Naive thymus-derived CD4-positive, alpha-beta T cell (primary cell): ENCODE measurements at regions not wholly inside any gene's neighbourhood (a gene's known extent, or its start where the extent isn't known, plus 50 kb on each side); places are given as distances from the start of the nearest gene placed in this dataset.

ENCODE experiments used
- ATAC-seq: fragments of 150-1000 bp; cut with Tn5 transposase; 2 replicates; pipeline ENCODE4 v1.10.0; 2021; ENCODE audit warnings: mild to moderate bottlenecking, moderate library complexity
- CTCF ChIA-PET: fragments of 350-600 bp; sonication (Branson Sonifier 250); formaldehyde crosslinking; loops from one replicate; lab custom pipeline; 2021; ENCODE audit warnings: antibody characterized with exemption; lab: Charles Lee
- POLR2A ChIA-PET: fragments of 350-600 bp; sonication (Branson Sonifier 250); formaldehyde crosslinking; loops from one replicate; lab custom pipeline; 2021; ENCODE audit warnings: antibody characterized with exemption, inconsistent platforms; lab: Charles Lee
- DNase-seq, 9 donors: peaks; one replicate each; pipeline versions ENCODE4 v3.0.0 to v3.0.0-alpha.2; 2020 to 2022; ENCODE audit warnings: mixed read lengths in 1 of 9
- H3K27ac ChIP-seq: one replicate; pipeline ENCODE4 v1.7.0; 2013; ENCODE audit warnings: mild to moderate bottlenecking, low read depth, low read length, moderate library complexity
- H3K27me3 ChIP-seq, 2 donors: one replicate each; pipeline ENCODE4 v1.7.0; 2013; ENCODE audit warnings: low read length in 2 of 2, mild to moderate bottlenecking in 2 of 2, moderate library complexity in 2 of 2; ENCODE audit not compliant: control insufficient read depth in 2 of 2, insufficient read depth in 2 of 2
- H3K36me3 ChIP-seq, 3 experiments: 1 replicate in 2 of 3; 2 replicates in 1 of 3; pipeline ENCODE4 v1.7.0; 2013; ENCODE audit warnings: low read length in 3 of 3, mild to moderate bottlenecking in 3 of 3, moderate library complexity in 1 of 3; ENCODE audit not compliant: insufficient read depth in 3 of 3, control insufficient read depth in 2 of 3
- H3K4me1 ChIP-seq, 2 donors: one replicate each; pipeline ENCODE4 v1.7.0; 2013; ENCODE audit warnings: low read length in 2 of 2, mild to moderate bottlenecking in 2 of 2, moderate library complexity in 1 of 2; ENCODE audit not compliant: control insufficient read depth in 2 of 2, insufficient read depth in 2 of 2
- H3K4me3 ChIP-seq: 2 replicates; pipeline ENCODE4 v1.7.0; 2013; ENCODE audit warnings: mild to moderate bottlenecking, low read length
- H3K9me3 ChIP-seq, 3 experiments: 1 replicate in 2 of 3; 2 replicates in 1 of 3; pipeline ENCODE4 v1.7.0; 2013; ENCODE audit warnings: low read length in 3 of 3; ENCODE audit not compliant: control insufficient read depth in 2 of 3
- H3K27ac Mint-ChIP-seq, 9 donors: one replicate each; pipeline ENCODE4 v1.8.0; 2020 to 2022; ENCODE audit warnings: mixed read lengths in 9 of 9, mild to moderate bottlenecking in 8 of 9, moderate library complexity in 5 of 9, inconsistent platforms in 2 of 9
- H3K27me3 Mint-ChIP-seq, 5 donors: one replicate each; pipeline ENCODE4 v1.8.0; 2021 to 2022; ENCODE audit warnings: mixed read lengths in 5 of 5, mild to moderate bottlenecking in 1 of 5
- H3K36me3 Mint-ChIP-seq, 5 donors: one replicate each; pipeline ENCODE4 v1.8.0; 2020 to 2022; ENCODE audit warnings: mixed read lengths in 5 of 5, mild to moderate bottlenecking in 3 of 5, inconsistent platforms in 1 of 5
- H3K4me1 Mint-ChIP-seq, 7 donors: one replicate each; pipeline ENCODE4 v1.8.0; 2020 to 2022; ENCODE audit warnings: mixed read lengths in 7 of 7, mild to moderate bottlenecking in 3 of 7, inconsistent platforms in 1 of 7
- H3K4me3 Mint-ChIP-seq, 10 donors: one replicate each; pipeline ENCODE4 v1.8.0; 2020 to 2022; ENCODE audit warnings: mild to moderate bottlenecking in 10 of 10, mixed read lengths in 10 of 10, moderate library complexity in 6 of 10, inconsistent platforms in 2 of 10
- H3K9me3 Mint-ChIP-seq, 11 donors: one replicate each; pipeline ENCODE4 v1.8.0; 2020 to 2022; ENCODE audit warnings: mixed read lengths in 11 of 11, mild to moderate bottlenecking in 4 of 11, inconsistent platforms in 1 of 11, moderate library complexity in 1 of 11
- intact Hi-C, 2 donors: fragments of 100-400 bp; cut with micrococcal nuclease; formaldehyde crosslinking; loops; one replicate each; pipeline ENCODE4 v1.15.1; 2023

- Histone ChIP-seq H3K4me3 (no peak overlapping the region), H3K4me1 (peaks cover 0 to 11% of the 10 kb centered on the region in 2 donors), H3K27me3 (no peaks in the 10 kb centered on the region), H3K9me3 (no peaks in the 10 kb centered on the region), H3K36me3 (no peaks in the 10 kb centered on the region), H3K27ac (no peak overlapping the region)
- peaks cover 0 to 3% (median 0%) of the 10 kb centered on the region in 11 donors for H3K9me3 Mint-ChIP-seq
- H3K36me3 Mint-ChIP-seq: peaks cover 0 to 3% (median 0%) of the 10 kb centered on the region in 5 donors
- intact Hi-C loops: loop anchor here in 1 of 2 donors (10.0 kb wide), 1 partner anchor 525 kb away; no protein-coding TSS in a partner anchor
- ChIA-PET POLR2A (interaction anchor here (1.1 to 1.6 kb wide), 3 partner anchors 11 to 270 kb away, joined by 3 to 8 read pairs (median 6); no protein-coding TSS in a partner anchor), CTCF (interaction anchor here (1.1 to 12.4 kb wide), 4 partner anchors 37 to 278 kb away, joined by 3 to 102 read pairs (median 24); no protein-coding TSS in a partner anchor)
- H3K4me1 Mint-ChIP-seq: peaks cover 2 to 49% (median 39%) of the 10 kb centered on the region in 7 donors
- H3K27me3 Mint-ChIP-seq: peaks cover 0 to 5% (median 0%) of the 10 kb centered on the region in 5 donors
- H3K4me3 Mint-ChIP-seq: no peak overlapping the region
- DNase-seq: no peak
- no peak for ATAC-seq
- H3K27ac Mint-ChIP-seq: peak overlapping the region in 7 of 9 donors; percentile 18 to 78 (median 37)
These were observed 126.7 kb upstream of the PARP11 start for GRCh38 chr12:3999904-4000303.

DNA sequence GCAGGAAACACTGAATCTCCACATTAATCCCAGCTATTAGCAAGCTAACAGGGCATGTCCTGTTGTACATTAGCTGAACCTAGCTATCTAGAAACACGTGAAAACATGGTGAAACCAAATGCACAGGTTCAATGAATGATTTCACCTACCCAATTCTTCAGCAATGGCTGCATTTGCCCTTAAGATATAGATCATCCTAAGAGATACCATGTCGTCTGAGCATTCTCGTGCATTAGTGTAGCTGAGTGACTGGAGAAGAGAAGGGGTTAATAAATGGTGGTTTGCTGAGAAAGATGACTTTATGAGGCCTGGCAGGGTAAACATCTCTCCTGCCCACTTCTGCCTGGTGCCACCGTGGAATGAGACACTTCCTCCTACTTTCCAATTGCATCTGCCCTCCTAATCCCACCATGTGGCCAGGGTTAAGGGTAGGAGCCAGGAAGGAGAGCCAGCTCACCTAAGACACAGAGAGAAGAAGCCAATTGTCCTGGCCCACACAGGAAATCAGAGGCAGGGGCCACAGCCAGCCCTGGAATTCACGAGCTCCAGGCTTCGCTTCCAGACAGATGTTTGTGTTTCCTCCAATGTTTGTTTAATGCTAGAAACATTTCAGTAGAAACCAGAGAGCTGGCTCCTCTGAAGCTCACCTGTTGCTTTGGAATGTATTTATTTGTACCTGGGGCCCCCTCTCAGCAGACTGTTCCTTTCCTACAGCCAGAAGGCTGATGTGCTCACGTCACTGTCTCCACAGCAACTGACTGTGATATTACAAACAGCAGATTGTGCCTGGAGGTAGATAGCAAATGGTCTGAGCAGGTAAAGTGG lies 126.0 kb upstream of the PARP11 start:
- Mint-ChIP-seq H3K27me3 (peaks cover 0 to under 1% (median 0%) of the 10 kb centered on the region in 5 donors), H3K36me3 (peaks cover 0 to 3% (median 0%) of the 10 kb centered on the region in 5 donors), H3K4me3 (no peak overlapping the region), H3K27ac (peak overlapping the region in 3 of 9 donors; percentile 18 to 37 (median 36)), H3K9me3 (peaks cover 0 to 3% (median 0%) of the 10 kb centered on the region in 11 donors), H3K4me1 (peaks cover 2 to 49% (median 39%) of the 10 kb centered on the region in 7 donors)
- ChIA-PET POLR2A (interaction anchor here (0.6 to 2.1 kb wide), 7 partner anchors 11 to 606 kb away, joined by 3 to 8 read pairs (median 4); no protein-coding TSS in a partner anchor), CTCF (interaction anchor here (0.9 to 12.4 kb wide), 8 partner anchors 9 to 279 kb away, joined by 3 to 102 read pairs (median 13); no protein-coding TSS in a partner anchor)
- H3K9me3 ChIP-seq: no peaks in the 10 kb centered on the region
- ATAC-seq (peak; percentile 58), DNase-seq (peak in 5 of 9 donors; percentile 15 to 37 (median 21))
- intact Hi-C loops: loop anchor here in 1 of 2 donors (10.0 kb wide), 1 partner anchor 526 kb away; no protein-coding TSS in a partner anchor
- no peaks in the 10 kb centered on the region for H3K36me3 ChIP-seq
- peaks cover 0 to 11% of the 10 kb centered on the region in 2 donors for H3K4me1 ChIP-seq
- H3K4me3 ChIP-seq: no peak overlapping the region
- H3K27me3 ChIP-seq: no peaks in the 10 kb centered on the region
- no peak overlapping the region for H3K27ac ChIP-seq

- H3K27me3 ChIP-seq: no peaks in the 10 kb centered on the region
- no peak for ATAC-seq
- no peaks in the 10 kb centered on the region for H3K36me3 ChIP-seq
- DNase-seq: no peak
- H3K4me1 ChIP-seq: peaks cover 0 to 11% of the 10 kb centered on the region in 2 donors
- no peaks in the 10 kb centered on the region for H3K9me3 ChIP-seq
- Mint-ChIP-seq H3K4me3 (peak overlapping the region in 1 of 10 donors; percentile 18), H3K4me1 (peaks cover 2 to 49% (median 39%) of the 10 kb centered on the region in 7 donors), H3K27me3 (peaks cover 0 to 7% (median 0%) of the 10 kb centered on the region in 5 donors), H3K9me3 (peaks cover 0 to 3% (median 0%) of the 10 kb centered on the region in 11 donors), H3K27ac (peak overlapping the region in 3 of 9 donors; percentile 78 to 86 (median 78)), H3K36me3 (peaks cover 0 to 3% (median 0%) of the 10 kb centered on the region in 5 donors)
- CTCF ChIA-PET: interaction anchor here (0.6 to 12.4 kb wide), 12 partner anchors 9 to 528 kb away, joined by 3 to 102 read pairs (median 4); no protein-coding TSS in a partner anchor
- intact Hi-C loops: loop anchor here in 1 of 2 donors (10.0 kb wide), 1 partner anchor 526 kb away; no protein-coding TSS in a partner anchor
- POLR2A ChIA-PET: interaction anchor here (0.7 to 2.1 kb wide), 7 partner anchors 10 to 279 kb away, joined by 3 to 8 read pairs (median 4); no protein-coding TSS in a partner anchor
- no peak overlapping the region for H3K27ac ChIP-seq
- H3K4me3 ChIP-seq: no peak overlapping the region
These were observed 125.2 kb upstream of the PARP11 start for GRCh38 chr12:3998397-3998796.

- Mint-ChIP-seq H3K27ac (peak overlapping the region in 7 of 9 donors; percentile 18 to 93 (median 75)), H3K36me3 (peaks cover 0 to 3% (median 0%) of the 10 kb centered on the region in 5 donors), H3K4me3 (peak overlapping the region in 1 of 10 donors; percentile 56), H3K4me1 (peaks cover 2 to 52% (median 39%) of the 10 kb centered on the region in 7 donors), H3K9me3 (peaks cover 0 to 3% (median 0%) of the 10 kb centered on the region in 11 donors), H3K27me3 (peaks cover 0 to 20% (median 0%) of the 10 kb centered on the region in 5 donors)
- ATAC-seq (no peak), DNase-seq (no peak)
- H3K27ac ChIP-seq: no peak overlapping the region
- no peaks in the 10 kb centered on the region for H3K36me3 ChIP-seq
- ChIA-PET CTCF (interaction anchor here (0.6 to 12.4 kb wide), 11 partner anchors 14 to 282 kb away, joined by 3 to 127 read pairs (median 4); no protein-coding TSS in a partner anchor), POLR2A (interaction anchor here (0.6 to 2.8 kb wide), 4 partner anchors 36 to 273 kb away, joined by 3 to 7 read pairs (median 5); no protein-coding TSS in a partner anchor)
- H3K4me1 ChIP-seq: peaks cover 0 to 11% of the 10 kb centered on the region in 2 donors
- no peaks in the 10 kb centered on the region for H3K9me3 ChIP-seq
- no peaks in the 10 kb centered on the region for H3K27me3 ChIP-seq
- intact Hi-C loops: loop anchor here (1.0 to 10.0 kb wide), 4 partner anchors 41 to 528 kb away; no protein-coding TSS in a partner anchor
- H3K4me3 ChIP-seq: no peak overlapping the region
These were observed 123.1 kb upstream of the PARP11 start for GRCh38 chr12:3996322-3996721.

DNA sequence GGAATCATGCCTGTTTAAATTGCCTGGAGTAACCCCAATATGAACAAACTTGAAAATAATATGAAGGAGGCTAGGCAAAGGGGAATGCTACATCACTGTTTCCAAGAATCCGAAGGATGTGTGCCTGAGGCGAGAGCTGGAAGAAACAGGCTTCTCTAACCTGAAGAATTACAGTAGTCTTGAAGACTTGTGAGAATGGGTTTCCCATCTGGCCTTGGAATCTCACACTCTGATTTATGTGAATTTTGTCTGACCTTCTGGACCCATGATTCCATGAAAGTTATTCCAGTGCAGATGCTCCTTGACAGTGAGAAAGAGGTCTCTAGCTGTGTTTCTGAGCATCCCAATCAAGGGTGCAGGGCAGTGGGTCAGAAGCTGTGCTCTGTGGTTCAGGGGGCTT lies 122.1 kb upstream of the PARP11 start:
- peaks cover 0 to 3% (median 0%) of the 10 kb centered on the region in 11 donors for H3K9me3 Mint-ChIP-seq
- CTCF ChIA-PET: interaction anchor here (0.9 to 12.4 kb wide), 10 partner anchors 13 to 283 kb away, joined by 3 to 127 read pairs (median 7); no protein-coding TSS in a partner anchor
- POLR2A ChIA-PET: interaction anchor here (0.6 to 4.9 kb wide), 7 partner anchors 33 to 284 kb away, joined by 3 to 18 read pairs (median 7); no protein-coding TSS in a partner anchor
- no peak overlapping the region for H3K27ac ChIP-seq
- no peaks in the 10 kb centered on the region for H3K36me3 Mint-ChIP-seq
- no peaks in the 10 kb centered on the region for H3K9me3 ChIP-seq
- peaks cover 0 to 11% of the 10 kb centered on the region in 2 donors for H3K4me1 ChIP-seq
- intact Hi-C loops: loop anchor here (1.0 to 10.0 kb wide), 4 partner anchors 110 to 529 kb away; no protein-coding TSS in a partner anchor
- no peaks in the 10 kb centered on the region for H3K36me3 ChIP-seq
- peak overlapping the region in 2 of 9 donors; percentile 82 to 85 for H3K27ac Mint-ChIP-seq
- no peak overlapping the region for H3K4me3 Mint-ChIP-seq
- ATAC-seq (no peak), DNase-seq (no peak)
- peaks cover 0 to 20% (median 0%) of the 10 kb centered on the region in 5 donors for H3K27me3 Mint-ChIP-seq
- H3K4me1 Mint-ChIP-seq: peaks cover 2 to 55% (median 39%) of the 10 kb centered on the region in 7 donors
- H3K4me3 ChIP-seq: no peak overlapping the region
- H3K27me3 ChIP-seq: no peaks in the 10 kb centered on the region
